Cardiac muscle cell (in vitro differentiated cells and primary cell): ENCODE measurements at regions not wholly inside any gene's neighbourhood (a gene's known extent, or its start where the extent isn't known, plus 50 kb on each side); places are given as distances from the start of the nearest gene placed in this dataset.

Source experiments
- DNase-seq, 2 donors: peaks; one replicate each; pipeline versions ENCODE4 v3.0.0 to v3.0.0-alpha.2; 2010 to 2017; ENCODE audit warnings: low read depth in 1 of 2, low spot score in 1 of 2
- H3K27ac ChIP-seq: fragments of 200-600 bp; sonication (generic); 2 replicates; pipeline ENCODE4 v1.5.1; 2016
- H3K27me3 ChIP-seq: fragments of 200-600 bp; sonication (generic); 2 replicates; pipeline ENCODE4 v1.6.0; 2016; ENCODE audit warnings: control low read depth
- H3K36me3 ChIP-seq: fragments of 200-600 bp; sonication (generic); 2 replicates; pipeline ENCODE4 v1.5.1; 2016; ENCODE audit warnings: control low read depth
- H3K4me1 ChIP-seq: fragments of 200-600 bp; sonication (generic); 2 replicates; pipeline ENCODE4 v1.8.1; 2017; ENCODE audit warnings: low read depth, mild to moderate bottlenecking, mixed run types
- H3K4me3 ChIP-seq: fragments of 200-600 bp; sonication (generic); 2 replicates; pipeline ENCODE4 v1.5.1; 2016; ENCODE audit warnings: mild to moderate bottlenecking
- H3K9me3 ChIP-seq: fragments of 200-600 bp; sonication (generic); 2 replicates; pipeline ENCODE4 v1.5.1; 2017; ENCODE audit warnings: low read depth, mild to moderate bottlenecking, control low read depth
- TF ChIP-seq, protein P1 (sequence below): IDR thresholded peaks from 2 replicates; pipeline ENCODE4 v1.5.1; 2012; ENCODE audit warnings: low read depth, mild to moderate bottlenecking, low read length

DNA sequence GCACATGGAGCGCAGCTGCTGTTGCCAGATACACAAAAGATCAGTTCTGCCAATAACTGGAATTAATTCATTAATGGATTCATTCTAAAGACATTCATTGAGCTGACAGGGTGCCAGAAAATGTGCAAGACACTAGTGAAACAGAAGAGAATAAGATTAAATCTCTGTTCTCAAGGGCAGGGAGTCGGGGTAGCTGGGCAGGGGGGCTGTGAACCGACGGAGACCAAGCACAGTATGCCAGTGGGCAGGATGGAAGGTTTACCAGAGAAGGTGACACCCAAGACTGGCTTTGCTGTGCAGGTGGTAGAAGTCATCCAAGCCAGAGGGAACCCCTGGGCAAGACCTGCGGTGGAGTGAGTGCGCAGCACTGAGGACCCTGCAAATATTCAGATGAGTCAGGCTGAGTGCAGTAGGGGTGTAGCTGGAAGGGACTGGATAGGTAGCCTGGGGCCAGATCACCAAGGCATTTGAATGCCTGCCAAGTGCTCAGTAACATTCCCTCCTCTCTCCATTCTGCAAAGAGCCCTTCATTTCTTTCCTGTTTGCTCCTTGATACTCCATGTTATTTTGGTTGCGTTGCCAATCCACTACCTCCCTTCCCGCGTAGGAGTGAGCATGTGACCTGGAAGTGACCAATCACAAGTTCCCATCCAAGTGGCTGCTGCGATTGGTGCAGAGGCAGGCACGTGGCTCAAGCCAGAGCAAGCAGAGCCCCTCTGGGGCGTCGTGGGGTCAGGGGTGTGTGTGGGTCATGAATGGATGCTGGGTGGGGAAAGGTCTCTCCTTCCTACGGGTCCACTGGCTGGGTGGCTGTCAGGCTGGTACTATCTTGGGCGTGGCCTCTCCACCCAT is 413.1 kb downstream of the PTPRU start:
- Histone ChIP-seq H3K36me3 (no peaks in the 10 kb centered on the region), H3K27ac (no peak overlapping the region), H3K4me3 (no peak overlapping the region), H3K27me3 (no peaks in the 10 kb centered on the region), H3K4me1 (no peaks in the 10 kb centered on the region), H3K9me3 (no peaks in the 10 kb centered on the region)
- no peak for DNase-seq
- TF ChIP-seq, protein P1, sequence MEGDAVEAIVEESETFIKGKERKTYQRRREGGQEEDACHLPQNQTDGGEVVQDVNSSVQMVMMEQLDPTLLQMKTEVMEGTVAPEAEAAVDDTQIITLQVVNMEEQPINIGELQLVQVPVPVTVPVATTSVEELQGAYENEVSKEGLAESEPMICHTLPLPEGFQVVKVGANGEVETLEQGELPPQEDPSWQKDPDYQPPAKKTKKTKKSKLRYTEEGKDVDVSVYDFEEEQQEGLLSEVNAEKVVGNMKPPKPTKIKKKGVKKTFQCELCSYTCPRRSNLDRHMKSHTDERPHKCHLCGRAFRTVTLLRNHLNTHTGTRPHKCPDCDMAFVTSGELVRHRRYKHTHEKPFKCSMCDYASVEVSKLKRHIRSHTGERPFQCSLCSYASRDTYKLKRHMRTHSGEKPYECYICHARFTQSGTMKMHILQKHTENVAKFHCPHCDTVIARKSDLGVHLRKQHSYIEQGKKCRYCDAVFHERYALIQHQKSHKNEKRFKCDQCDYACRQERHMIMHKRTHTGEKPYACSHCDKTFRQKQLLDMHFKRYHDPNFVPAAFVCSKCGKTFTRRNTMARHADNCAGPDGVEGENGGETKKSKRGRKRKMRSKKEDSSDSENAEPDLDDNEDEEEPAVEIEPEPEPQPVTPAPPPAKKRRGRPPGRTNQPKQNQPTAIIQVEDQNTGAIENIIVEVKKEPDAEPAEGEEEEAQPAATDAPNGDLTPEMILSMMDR = no peak

DNA sequence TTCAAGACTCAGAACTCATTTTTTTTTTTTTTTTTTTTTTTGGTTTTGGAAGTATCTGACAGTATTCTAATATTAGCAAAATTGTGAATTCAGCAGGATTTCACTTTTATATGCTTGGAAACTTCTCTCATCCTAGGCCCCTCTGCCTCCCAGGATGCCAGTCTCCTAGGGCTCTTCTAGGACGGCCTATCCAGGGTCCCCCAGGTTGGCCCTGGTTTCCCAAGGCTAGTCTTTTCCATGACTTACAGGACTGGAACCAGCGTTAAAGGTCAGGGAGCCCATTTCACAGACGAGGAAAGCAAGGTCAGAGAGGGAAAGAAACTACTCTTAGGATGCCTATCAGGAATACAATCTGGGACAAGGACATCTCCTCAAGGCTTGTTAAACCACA is 412.5 kb downstream of the PTPRU start:
- Histone ChIP-seq H3K4me3 (no peak overlapping the region), H3K36me3 (no peaks in the 10 kb centered on the region), H3K4me1 (no peaks in the 10 kb centered on the region), H3K9me3 (no peaks in the 10 kb centered on the region), H3K27me3 (no peaks in the 10 kb centered on the region), H3K27ac (no peak overlapping the region)
- DNase-seq = no peak
- TF ChIP-seq, protein P1 = no peak

DNA sequence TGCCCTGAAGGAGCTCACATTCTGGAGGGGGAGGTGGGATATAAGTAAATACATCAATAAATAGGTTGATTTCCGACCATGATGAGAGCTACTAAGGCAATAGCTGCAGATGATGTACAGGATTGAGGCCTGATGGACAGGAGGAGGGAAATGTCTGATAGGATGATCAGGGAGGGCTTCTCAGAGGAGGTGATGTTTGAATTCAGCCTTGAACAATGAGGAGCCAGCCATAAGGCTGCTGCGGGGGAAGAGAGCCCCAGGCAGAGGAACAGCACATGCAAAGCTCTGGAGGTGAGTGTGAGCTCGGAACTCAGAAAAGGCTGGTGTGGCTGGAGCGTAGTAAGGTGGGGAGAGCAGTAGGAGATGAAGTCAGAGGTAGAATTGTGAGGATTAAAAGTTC is 411.7 kb downstream of the PTPRU start:
- no peaks in the 10 kb centered on the region for H3K36me3 ChIP-seq
- H3K27ac ChIP-seq = no peak overlapping the region
- no peaks in the 10 kb centered on the region for H3K9me3 ChIP-seq
- no peaks in the 10 kb centered on the region for H3K27me3 ChIP-seq
- TF ChIP-seq, protein P1 = no peak
- H3K4me3 ChIP-seq = no peak overlapping the region
- H3K4me1 ChIP-seq = no peaks in the 10 kb centered on the region
- DNase-seq = no peak

DNA sequence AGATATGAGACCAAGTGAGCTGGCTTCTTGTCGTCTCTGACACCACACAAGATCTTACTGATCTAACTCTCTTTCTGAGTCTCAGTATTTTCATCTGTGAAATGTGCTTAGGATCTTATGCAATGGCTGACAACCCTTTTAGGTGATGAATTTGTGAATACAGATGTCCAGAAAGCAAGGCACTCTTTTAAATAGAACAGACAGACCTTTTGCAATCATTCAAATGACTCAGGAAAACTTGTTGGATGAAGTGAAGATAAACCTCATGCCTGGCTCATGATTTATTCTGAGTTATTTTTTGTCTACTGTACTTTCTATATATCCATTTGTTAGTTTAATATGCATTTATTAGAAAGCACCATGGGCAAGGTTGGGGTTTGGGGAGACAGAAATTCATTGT is 411.3 kb downstream of the PTPRU start:
- H3K4me1 ChIP-seq = no peaks in the 10 kb centered on the region
- DNase-seq = peak in 1 of 2 donors; percentile 14

DNA sequence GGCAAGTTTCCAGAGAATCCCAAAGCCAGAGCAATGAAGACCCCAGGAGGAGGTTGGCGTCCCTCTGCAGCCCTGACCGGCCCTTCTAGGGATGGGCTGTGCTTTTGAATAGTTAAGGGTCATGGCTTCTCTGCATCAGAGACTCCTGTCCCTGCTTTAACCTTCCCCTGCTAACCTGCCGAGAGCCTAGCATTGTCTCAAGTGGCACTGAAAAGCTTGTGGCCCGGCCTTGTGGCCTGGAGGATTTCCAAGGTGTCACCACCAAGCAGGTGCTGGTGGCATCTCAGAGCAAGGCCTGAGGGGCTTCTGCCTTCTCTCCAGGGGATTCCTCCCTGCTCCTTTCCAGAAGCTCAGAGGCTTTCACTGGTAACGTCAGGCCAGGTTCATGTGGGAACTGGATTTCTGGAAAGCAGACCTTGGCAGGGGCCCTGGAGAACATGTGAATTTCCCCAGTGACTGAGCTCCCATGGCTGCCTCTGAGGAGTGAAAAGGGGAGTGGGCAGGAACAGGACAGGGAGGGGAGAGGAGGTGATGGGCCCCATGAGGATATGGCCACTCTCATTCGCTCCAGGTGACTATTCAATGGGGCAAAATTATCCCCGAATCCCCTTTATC is 409.9 kb downstream of the PTPRU start:
- no peak for DNase-seq
- H3K27me3 ChIP-seq = no peaks in the 10 kb centered on the region
- H3K9me3 ChIP-seq = no peaks in the 10 kb centered on the region
- H3K4me3 ChIP-seq = no peak overlapping the region
- TF ChIP-seq, protein P1 = no peak
- no peaks in the 10 kb centered on the region for H3K36me3 ChIP-seq
- no peak overlapping the region for H3K27ac ChIP-seq
- H3K4me1 ChIP-seq = no peaks in the 10 kb centered on the region

More for the DNA sequence above, 411.3 kb downstream of the PTPRU start:
- H3K36me3 ChIP-seq = no peaks in the 10 kb centered on the region
- TF ChIP-seq, protein P1 = no peak
- no peak overlapping the region for H3K4me3 ChIP-seq
- H3K27me3 ChIP-seq = no peaks in the 10 kb centered on the region
- H3K27ac ChIP-seq = no peak overlapping the region
- H3K9me3 ChIP-seq = no peaks in the 10 kb centered on the region
